ENCODE measurements at regions not wholly inside any gene's neighbourhood (a gene's known extent, or its start where the extent isn't known, plus 50 kb on each side); places are given as distances from the start of the nearest gene placed in this dataset.

- H3K36me3 ChIP-seq = no peaks in the 10 kb centered on the region
- no peaks in the 10 kb centered on the region for H3K27me3 ChIP-seq
- no peak overlapping the region for H3K27ac ChIP-seq (replicated peaks in 1 of 4)
- no peaks in the 10 kb centered on the region for H3K4me1 ChIP-seq
- H3K4me3 ChIP-seq = no peak overlapping the region
- no peak for DNase-seq (ENCODE audit: extremely low spot score)
- 93% methylated on average over 2 of the region's 2 CpGs for WGBS
- TF ChIP-seq POLR2AphosphoS5 (IDR thresholded peaks at IDR 0.05) = no peak
- H3K9me3 ChIP-seq = no peaks in the 10 kb centered on the region
- intact Hi-C loops (cut with DNase I) = no loop called here
Observed at GRCh38 chr14:87169362-87169761, 823.6 kb downstream of the GALC start.

GRCh38 chr14:87161502-87161901 lies 831.5 kb downstream of the GALC start:
- intact Hi-C loops (cut with DNase I) = no loop called here
- H3K4me3 ChIP-seq = no peak overlapping the region
- H3K4me1 ChIP-seq = no peaks in the 10 kb centered on the region
- no peak overlapping the region for H3K27ac ChIP-seq (replicated peaks in 1 of 4)
- no peaks in the 10 kb centered on the region for H3K9me3 ChIP-seq
- TF ChIP-seq POLR2AphosphoS5 (IDR thresholded peaks at IDR 0.05) (no peak), EP300 (IDR thresholded peaks at IDR 0.05) (no peak), CTCF (IDR thresholded peaks at IDR 0.05) (no peak), POLR2A (IDR thresholded peaks at IDR 0.05; ENCODE audit: low read depth) (no peak)
- H3K27me3 ChIP-seq = no peaks in the 10 kb centered on the region
- 53% methylated on average over 4 of the region's 4 CpGs for WGBS
- DNase-seq (ENCODE audit: extremely low spot score) = no peak
- no peaks in the 10 kb centered on the region for H3K36me3 ChIP-seq

GRCh38 chr14:87160989-87161388 lies 832.0 kb downstream of the GALC start:
- no peak overlapping the region for H3K4me3 ChIP-seq
- DNase-seq (ENCODE audit: extremely low spot score) = no peak
- no peaks in the 10 kb centered on the region for H3K9me3 ChIP-seq
- TF ChIP-seq EP300 (IDR thresholded peaks at IDR 0.05) (no peak), POLR2AphosphoS5 (IDR thresholded peaks at IDR 0.05) (no peak), POLR2A (IDR thresholded peaks at IDR 0.05; ENCODE audit: low read depth) (no peak), CTCF (IDR thresholded peaks at IDR 0.05) (no peak)
- intact Hi-C loops (cut with DNase I) = no loop called here
- no peaks in the 10 kb centered on the region for H3K27me3 ChIP-seq
- no peaks in the 10 kb centered on the region for H3K36me3 ChIP-seq
- WGBS = 33% methylated on average over 2 of the region's 2 CpGs
- no peaks in the 10 kb centered on the region for H3K4me1 ChIP-seq
- H3K27ac ChIP-seq (replicated peaks in 1 of 4) = no peak overlapping the region

- Histone ChIP-seq H3K27me3 (no peaks in the 10 kb centered on the region), H3K4me1 (peaks cover 0 to 6% (median 0%) of the 10 kb centered on the region in 4 donors), H3K4me3 (no peak overlapping the region), H3K36me3 (no peaks in the 10 kb centered on the region), H3K27ac (replicated peaks in 1 of 4) (no peak overlapping the region), H3K9me3 (no peaks in the 10 kb centered on the region)
- DNase-seq (ENCODE audit: extremely low spot score) = no peak
- TF ChIP-seq EP300 (IDR thresholded peaks at IDR 0.05) = no peak
- TF ChIP-seq POLR2A (IDR thresholded peaks at IDR 0.05; ENCODE audit: low read depth) = no peak
- no peak for TF ChIP-seq POLR2AphosphoS5 (IDR thresholded peaks at IDR 0.05)
- no peak for TF ChIP-seq CTCF (IDR thresholded peaks at IDR 0.05)
- 62% methylated on average over 5 of the region's 5 CpGs for WGBS
- intact Hi-C loops (cut with DNase I) = no loop called here
Observed at GRCh38 chr14:87158283-87158682, 834.7 kb downstream of the GALC start.

GRCh38 chr14:87156878-87157277 lies 836.1 kb downstream of the GALC start:
- Histone ChIP-seq H3K27ac (replicated peaks in 1 of 4) (no peak overlapping the region), H3K4me3 (no peak overlapping the region), H3K9me3 (no peaks in the 10 kb centered on the region), H3K36me3 (no peaks in the 10 kb centered on the region), H3K4me1 (peaks cover 0 to 6% (median 0%) of the 10 kb centered on the region in 4 donors), H3K27me3 (no peaks in the 10 kb centered on the region)
- no peak for TF ChIP-seq EP300 (IDR thresholded peaks at IDR 0.05)
- TF ChIP-seq POLR2A (IDR thresholded peaks at IDR 0.05; ENCODE audit: low read depth) = no peak
- no peak for TF ChIP-seq CTCF (IDR thresholded peaks at IDR 0.05)
- no peak for TF ChIP-seq POLR2AphosphoS5 (IDR thresholded peaks at IDR 0.05)
- intact Hi-C loops (cut with DNase I) = no loop called here
- no peak for DNase-seq (ENCODE audit: extremely low spot score)
